ENCODE measurements at regions not wholly inside any gene's neighbourhood (a gene's known extent, or its start where the extent isn't known, plus 50 kb on each side); places are given as distances from the start of the nearest gene placed in this dataset.

DNA sequence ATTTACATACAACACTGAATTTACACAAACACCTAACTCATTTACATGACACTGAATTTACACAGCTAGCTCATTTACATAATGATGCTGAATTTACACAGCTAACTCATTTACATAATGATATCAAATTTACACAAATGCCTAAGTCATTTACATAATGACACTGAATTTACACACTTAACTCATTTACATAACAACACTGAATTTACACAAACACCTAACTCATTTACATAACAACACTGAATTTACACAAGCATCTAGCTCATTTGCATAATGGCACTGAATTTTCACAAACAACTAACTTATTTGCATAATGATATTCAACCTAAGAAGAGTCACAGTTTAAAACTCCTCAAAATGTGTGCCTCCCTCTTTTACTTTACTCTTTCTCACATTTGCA lies 511.7 kb downstream of the GALR1 start:
- TF ChIP-seq, protein P1, sequence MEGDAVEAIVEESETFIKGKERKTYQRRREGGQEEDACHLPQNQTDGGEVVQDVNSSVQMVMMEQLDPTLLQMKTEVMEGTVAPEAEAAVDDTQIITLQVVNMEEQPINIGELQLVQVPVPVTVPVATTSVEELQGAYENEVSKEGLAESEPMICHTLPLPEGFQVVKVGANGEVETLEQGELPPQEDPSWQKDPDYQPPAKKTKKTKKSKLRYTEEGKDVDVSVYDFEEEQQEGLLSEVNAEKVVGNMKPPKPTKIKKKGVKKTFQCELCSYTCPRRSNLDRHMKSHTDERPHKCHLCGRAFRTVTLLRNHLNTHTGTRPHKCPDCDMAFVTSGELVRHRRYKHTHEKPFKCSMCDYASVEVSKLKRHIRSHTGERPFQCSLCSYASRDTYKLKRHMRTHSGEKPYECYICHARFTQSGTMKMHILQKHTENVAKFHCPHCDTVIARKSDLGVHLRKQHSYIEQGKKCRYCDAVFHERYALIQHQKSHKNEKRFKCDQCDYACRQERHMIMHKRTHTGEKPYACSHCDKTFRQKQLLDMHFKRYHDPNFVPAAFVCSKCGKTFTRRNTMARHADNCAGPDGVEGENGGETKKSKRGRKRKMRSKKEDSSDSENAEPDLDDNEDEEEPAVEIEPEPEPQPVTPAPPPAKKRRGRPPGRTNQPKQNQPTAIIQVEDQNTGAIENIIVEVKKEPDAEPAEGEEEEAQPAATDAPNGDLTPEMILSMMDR (conservative IDR thresholded peaks at IDR 0.05; ENCODE audit: low read depth, low read length): no peak
- TF ChIP-seq EZH2 (IDR thresholded peaks at IDR 0.05; ENCODE audit: borderline replicate concordance, low read depth, low read length, poor library complexity, severe bottlenecking): no peak
